NCI-H2171 (cell line): ENCODE measurements at regions not wholly inside any gene's neighbourhood (a gene's known extent, or its start where the extent isn't known, plus 50 kb on each side); places are given as distances from the start of the nearest gene placed in this dataset.
"Not testable (repeated sequence)": the region's sequence is repeated elsewhere in the genome, so short reads cannot be mapped to it uniquely, and the experiment has no call there.

Experiments used
- DNase-seq: peaks from one replicate; lab custom pipeline; 2025; lab: John Stamatoyannopoulos, UW

DNA sequence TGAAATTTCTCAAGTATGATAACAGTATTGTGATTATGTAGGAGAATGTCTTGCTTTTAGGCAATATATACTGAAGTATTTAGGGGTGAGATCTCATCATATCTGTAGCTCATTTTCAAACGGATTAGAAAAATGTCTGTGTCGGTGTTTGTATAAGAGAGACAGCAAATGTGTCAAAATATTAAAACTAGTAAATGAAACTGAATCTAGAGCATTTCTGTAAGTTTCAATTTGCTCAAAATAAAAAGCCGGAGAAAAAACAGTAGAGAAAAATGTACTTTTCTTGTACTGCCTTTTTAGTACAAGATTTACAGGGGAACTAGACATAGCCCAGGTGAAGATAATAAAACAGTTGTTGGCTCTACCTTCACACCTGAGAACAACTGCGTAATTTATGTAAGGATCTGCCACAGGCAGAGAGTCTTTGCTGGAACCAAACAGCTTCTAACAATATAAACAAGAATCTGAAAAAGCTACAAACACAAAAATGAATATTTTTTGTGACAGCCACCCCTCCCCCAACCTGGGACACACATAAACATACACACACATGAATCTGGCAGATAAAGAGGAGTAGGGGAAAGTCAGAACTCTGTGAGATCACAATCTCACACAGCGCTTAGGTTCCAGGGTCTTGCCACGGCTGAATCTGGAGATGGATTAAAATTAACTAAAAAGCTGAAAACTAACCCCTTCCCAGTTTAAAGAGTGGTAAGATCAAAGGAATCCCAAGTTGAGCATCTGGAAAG is 153.3 kb downstream of the AVL9 start:
- no peak for DNase-seq

DNA sequence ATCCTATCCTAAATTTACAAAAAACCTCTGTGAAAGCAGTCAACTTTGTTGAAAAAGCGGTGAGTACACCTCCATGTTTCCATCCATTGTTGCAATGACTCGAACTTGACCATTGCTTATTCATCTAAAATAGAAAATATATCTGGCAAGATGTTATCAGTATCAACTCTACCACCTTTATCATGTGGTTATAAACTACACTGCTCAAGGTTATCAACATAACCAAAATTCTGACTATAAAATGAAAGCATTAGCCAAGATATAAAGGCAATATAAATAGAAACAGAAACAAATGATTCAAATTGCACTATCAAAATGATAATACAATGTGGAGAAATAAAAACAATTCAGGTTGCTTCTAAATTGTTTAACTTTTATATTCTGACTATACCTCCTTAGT is 150.0 kb downstream of the AVL9 start:
- not testable (repeated sequence) for DNase-seq

- DNase-seq: no peak
Measured at GRCh38 chr7:32643194-32643593, 147.9 kb downstream of the AVL9 start.

GRCh38 chr7:32639122-32639521 is 143.8 kb downstream of the AVL9 start:
- no peak for DNase-seq

DNA sequence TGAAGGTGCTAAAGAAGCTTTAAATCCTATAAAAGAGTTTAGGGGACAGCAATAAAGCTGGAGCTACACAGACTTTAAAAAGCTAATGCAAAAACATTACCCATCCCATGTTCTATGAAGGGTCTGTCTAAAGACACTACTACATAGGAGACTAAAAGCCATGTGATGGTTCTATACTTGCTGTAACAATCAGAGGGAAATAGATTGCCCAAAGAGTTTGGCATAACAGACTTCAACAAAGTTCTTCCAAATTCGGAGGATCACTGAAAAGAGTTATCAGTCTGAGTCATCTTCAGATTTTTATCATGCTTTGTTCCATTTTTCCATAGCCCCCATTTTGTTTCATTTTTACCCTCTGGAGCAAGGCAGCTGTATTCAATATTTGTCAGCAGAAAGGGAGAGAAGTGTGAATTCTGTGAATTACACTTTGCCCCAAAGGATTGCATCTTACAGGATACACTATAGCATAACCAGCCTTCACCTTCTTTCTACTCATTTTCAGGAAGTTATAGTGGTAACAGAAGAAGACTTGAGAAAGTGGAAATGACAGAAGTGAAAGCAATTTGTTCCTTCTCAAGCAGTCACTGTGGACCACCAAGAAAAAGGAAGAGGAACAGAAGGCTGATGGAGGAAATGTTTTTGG is 143.3 kb downstream of the AVL9 start:
- not testable (repeated sequence) for DNase-seq
